GM19372 (cell line): ENCODE measurements at regions not wholly inside any gene's neighbourhood (a gene's known extent, or its start where the extent isn't known, plus 50 kb on each side); places are given as distances from the start of the nearest gene placed in this dataset.
"Not testable (repeated sequence)": the region's sequence is repeated elsewhere in the genome, so short reads cannot be mapped to it uniquely, and the experiment has no call there.

Experiments used
- ATAC-seq: cut with Tn5 transposase; IDR thresholded peaks from one replicate; pipeline ENCODE4 v1.9.1; 2021; ENCODE audit warnings: mild to moderate bottlenecking, low read depth, moderate library complexity; ENCODE audit not compliant: unreplicated experiment

DNA sequence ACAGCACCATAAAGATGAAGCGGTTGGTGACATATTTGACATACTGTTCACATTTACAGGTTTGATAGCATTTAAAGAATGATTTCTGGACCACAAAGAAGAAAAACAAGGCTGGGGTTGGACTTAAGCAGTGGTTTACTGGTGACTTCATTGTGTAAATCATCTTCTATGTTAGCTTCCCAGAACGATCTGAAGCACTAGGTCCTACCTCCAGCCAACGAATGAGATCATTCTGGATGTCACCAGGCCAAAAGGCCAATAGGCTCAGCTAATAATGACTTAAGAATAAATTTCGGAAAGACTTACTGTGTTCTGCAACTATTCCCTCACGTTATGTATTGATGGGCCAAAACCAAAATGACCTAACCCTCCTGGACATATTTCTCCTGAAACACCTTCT lies 675.3 kb upstream of the CCNG1 start:
- ATAC-seq = no peak

DNA sequence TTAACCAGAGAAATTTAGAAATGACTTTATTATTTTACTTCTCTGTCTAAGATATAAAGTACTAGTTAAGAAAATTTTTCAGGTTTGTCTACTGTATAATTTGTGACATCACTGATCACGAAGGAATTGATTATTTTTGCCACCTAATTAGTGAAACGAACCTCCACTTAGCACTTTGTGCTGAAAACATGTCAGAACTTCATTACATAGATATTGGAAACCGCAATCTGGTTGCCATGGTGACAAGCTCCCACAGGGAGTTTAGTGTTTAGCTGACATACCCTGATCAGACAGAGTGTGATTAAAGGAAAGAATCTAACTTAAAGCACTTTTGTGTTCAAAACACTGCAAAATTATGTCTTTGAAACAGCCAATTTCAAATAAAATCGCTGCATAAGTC lies 668.4 kb upstream of the CCNG1 start:
- no peak for ATAC-seq

DNA sequence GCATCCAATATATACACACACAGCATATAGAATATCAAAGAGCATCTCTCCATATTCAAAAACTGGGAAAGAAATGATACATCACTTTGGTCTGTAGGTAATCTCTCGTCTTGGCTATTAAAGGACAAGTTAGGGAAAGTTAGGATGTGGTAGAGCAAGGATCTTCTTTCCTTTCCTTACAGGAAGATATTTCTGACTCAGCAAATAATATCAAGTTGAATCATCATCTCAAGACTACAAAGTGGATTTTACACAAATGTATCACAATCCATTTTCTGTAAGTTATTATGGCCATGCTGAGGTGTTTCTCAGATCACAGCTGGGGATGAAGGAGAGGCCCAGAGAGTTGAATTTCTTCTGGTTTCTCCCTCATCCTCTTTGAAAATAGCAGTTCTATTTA lies 651.7 kb upstream of the CCNG1 start:
- no peak for ATAC-seq

DNA sequence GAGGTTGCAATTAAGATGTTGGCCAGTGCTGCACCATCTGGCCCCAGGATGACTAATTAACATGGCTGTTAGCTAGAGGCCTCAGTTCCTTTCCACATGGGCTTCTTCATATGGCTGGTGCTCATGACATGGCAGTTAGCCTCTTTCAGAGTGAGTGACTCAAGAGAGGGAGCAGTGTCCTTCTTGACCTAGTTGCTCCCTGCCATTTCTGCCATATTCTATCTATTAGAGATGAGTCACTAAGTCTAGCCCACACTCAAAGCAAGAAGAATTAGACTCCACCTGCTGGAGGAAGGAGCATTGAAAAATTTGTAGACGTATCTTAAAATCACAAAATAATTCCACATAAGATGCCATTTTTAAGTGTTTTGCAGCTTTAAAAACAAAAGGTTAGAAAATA lies 651.2 kb upstream of the CCNG1 start:
- ATAC-seq = no peak

DNA sequence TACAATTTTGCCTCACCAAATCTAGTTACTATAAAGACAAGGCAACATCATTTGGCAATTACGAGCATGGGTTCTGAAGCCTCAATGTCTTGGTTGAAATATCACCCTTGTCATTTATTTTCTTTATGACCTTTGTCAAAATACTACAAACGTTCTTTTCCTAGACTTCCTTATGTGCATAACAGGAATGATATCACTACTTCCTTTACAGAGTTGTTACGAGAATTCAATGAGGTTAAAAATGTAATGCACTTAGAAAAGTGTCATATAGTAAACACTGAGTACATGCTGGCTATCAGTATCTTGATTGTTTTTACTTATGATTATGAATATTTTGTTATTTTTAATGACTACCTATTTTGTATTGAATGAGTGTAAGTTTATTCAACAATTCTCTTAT lies 640.9 kb upstream of the CCNG1 start:
- ATAC-seq = no peak

DNA sequence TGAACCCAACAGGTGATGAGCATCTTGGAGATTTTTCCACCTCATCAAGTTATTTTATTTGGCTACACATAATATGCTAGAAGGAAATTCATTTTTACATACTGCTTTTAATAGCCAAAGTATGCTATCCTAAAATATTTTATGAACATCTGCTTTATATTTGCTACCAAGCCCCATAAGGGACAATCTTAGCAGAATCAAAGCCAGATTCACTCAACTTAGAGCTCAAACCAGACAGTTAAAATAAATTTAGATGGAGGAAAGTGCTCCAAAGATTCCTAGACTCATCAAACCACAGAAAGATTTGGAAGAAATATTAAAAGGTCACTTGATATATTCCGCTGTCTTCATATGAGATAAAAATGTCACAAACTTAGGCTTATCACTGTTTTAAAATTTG lies 637.1 kb upstream of the CCNG1 start:
- ATAC-seq = no peak

DNA sequence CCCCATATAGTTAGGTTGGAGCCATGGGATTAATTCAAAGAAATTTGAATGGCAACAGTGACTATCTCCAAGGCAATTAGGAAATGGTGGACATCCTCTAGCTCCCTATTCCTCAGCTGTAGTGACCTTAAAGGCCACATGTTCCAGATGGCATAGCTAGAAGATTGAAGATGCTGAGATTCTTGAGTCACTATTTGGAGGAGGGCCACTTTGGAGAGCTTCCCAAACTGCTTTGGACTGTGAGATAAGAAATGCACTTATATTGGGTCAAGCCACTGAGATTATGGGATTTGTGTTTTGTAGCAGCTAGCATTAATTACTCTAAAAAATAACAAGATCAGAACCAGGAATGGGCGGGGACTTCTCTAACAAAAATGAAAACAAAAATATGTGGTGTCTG lies 636.2 kb upstream of the CCNG1 start:
- no peak for ATAC-seq

DNA sequence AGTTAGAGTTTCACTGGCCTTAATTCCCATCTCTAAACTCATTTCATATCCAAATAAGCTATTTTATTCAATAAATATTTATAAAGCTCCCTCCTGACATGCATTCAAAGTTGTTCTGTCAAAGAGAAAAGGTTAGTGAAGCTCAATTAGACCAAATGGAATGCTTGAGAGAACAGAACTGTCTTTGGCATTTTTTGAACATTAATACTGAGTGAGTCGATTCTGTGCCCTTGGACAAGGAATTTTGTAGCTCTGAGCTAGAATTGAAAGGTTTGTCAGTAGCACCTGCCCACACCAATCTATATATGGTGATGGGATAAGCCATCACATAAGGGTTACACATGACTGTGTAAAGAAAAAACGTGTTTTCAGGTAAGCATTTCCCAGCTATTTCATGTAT lies 631.2 kb upstream of the CCNG1 start:
- no peak for ATAC-seq

DNA sequence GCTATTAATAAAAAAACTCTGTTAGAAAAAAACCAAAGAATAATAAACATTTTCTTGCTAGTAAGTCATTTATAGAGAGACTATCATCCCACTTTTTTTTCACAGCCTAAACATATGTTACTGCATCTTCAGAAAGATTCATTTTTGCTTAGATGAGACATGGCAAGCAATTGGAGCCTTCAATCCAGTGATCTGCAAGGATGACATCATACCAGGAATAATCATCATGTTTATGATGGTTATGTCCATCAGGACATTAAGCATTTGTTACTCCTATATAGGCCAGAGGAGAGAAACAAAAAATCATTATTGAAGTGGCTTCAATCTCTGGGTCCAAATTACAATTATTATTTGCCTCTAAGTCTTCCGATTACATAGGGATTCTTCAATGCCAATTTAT lies 626.3 kb upstream of the CCNG1 start:
- ATAC-seq = no peak

DNA sequence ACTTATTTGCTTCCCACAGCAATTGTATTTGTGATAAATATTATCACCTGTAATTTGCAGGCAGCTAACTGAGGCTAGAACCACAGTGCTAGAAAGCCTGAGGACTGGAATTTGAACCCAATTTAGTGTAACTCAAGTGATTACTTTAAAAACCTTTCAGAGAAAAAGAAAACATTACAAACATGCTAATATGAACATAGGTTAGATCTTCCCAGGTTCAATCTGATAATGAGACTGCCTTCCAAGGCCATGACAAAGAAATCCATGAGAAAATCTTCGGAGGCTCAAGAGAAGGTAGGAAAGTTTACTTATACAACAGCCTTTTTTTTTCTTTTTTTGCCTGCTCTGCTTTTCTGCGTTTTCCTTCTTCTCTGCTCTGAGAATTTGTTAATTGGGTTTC lies 620.6 kb upstream of the CCNG1 start:
- no peak for ATAC-seq

DNA sequence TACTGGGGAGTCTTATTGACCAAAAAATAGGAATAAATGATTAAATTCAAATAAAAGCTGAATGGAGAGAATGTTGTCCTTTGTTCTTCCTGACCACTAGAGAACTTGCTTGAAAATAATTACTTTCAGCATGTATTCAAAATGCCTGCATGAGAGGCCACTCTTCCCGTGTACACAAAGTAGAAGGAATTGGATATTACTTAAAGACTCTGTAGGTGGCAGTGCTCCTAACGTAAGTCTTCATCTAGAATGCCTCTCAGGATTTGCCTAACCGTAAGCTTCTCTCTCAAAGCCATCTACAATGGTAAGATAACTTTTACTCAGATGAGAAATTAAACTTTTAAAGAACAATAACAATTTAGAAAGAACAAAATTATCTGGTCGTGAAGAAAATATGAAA lies 620.0 kb upstream of the CCNG1 start:
- no peak for ATAC-seq

DNA sequence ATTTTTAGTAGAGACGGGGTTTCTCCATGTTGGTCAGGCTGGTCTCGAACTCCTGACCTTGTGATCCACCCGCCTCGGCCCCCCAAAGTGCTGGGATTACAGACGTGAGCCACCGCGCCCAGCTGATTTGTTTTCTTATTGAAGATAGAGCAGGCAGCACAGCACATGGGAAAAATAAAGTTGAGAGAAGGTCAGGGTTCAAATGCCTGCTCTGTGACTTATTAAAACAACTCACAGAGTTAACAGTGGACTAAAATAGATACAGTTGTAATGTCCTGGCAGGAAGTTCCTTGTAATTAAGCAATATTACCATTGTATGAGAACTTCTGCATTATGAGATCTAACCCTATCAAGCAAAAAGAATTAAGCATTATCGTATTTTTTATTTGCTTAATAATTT lies 615.7 kb upstream of the CCNG1 start:
- ATAC-seq = not testable (repeated sequence)

DNA sequence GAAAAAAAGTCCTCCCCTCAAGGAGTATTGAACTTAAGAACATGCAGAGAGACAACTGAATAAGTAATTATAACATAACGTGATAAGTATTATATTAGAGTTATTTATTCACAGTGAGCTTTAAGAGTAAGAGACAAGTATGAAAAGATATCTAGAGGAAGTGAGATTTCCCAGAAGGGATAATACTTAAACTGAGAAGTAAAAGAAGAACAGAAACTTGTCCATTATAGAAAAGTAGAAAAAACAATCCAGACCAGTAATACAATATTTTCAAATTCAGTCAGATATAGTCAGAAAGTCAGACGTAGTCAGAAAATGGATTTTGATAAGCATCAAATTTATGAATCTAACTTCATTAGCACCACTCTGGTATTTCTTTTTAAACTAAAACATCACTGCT lies 613.0 kb upstream of the CCNG1 start:
- no peak for ATAC-seq

DNA sequence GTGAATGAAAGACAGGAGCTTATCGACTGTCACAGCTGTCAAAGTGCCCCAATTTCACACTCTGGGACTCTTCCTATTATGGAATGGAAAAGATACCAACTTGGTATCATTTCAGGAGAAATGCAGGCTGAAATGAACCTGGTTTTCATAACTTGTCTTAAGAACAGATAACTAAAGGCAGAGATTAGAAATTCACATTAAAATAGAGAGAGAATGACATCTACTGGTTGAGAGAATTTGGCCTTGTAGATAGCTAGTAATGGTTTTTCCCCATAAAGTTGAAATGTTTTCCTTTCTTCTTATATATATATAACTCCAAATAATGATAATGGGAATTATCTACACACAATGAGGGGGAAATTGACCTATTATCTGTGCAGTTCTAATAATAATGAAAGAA lies 600.2 kb upstream of the CCNG1 start:
- ATAC-seq = no peak

DNA sequence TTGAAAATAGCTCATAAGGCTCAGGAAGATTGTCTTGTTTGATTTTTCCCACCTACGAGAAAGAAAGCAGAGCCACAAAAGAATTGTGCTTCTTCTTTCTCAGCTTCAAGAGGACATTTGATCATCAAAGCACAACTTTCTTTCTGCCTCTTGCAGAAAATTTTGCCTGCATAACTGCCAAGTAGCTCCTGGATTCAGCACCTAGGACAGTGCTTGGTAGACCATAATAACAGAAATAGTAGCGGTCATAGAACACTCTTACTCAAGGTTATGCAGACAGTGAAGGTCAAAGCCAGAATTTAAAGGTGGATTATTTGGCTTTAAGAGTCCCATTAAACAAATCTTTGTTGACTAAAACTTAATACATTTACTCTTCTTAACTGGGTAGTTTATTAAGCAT lies 594.7 kb upstream of the CCNG1 start:
- no peak for ATAC-seq

DNA sequence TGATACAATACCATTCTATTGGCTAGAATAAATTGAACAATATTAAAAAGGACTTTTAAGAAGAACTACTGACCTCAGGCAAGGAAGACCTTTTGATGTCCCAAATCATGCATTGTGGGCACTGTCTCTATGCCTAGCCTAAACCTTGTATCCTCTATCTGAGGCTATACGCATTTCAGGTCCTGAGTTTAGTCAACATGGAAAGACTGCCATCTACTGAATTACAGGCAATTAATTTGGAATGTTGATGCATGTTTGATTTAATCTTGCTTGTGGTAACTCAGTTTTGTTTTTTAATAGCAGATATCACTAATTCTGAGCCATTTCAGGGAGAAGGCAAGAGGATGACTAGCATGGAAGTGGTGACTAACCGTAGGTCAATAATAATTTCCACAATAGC lies 585.3 kb upstream of the CCNG1 start:
- ATAC-seq = no peak

DNA sequence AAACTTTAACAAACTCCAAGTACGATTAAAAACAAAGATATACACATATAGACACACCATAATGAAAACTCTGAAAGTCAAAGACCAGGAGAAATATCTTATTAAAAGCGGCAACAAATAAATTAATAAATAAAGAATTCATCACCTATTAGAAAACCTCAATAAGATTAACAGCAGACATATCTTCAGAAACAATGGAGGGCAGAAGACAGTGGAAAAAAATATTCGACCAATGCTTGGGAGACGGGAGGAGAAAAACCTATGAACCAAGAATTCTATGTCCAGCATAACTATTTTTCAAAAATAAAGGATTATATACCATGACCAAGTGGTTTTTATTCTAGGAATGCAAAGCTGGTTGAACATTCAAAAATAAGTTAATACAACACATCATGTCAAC lies 578.6 kb upstream of the CCNG1 start:
- no peak for ATAC-seq

DNA sequence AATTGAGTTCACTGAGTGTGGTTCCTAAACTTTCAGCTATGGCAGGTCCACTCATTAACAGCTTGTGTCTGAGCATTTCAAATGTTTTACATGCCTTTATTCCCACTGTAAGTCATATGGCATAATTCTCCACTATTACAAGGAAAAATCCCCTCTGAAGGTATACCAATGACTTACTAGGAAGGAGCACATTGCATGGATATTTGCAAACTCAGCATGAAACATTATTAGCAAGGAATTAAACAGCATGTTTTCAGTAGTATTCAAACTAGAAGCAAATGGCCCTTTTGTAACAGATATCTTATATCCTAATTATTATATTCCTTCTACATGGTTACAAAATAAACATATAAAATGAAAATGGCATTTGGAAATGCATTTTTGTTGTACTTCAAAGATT lies 566.4 kb upstream of the CCNG1 start:
- no peak for ATAC-seq

DNA sequence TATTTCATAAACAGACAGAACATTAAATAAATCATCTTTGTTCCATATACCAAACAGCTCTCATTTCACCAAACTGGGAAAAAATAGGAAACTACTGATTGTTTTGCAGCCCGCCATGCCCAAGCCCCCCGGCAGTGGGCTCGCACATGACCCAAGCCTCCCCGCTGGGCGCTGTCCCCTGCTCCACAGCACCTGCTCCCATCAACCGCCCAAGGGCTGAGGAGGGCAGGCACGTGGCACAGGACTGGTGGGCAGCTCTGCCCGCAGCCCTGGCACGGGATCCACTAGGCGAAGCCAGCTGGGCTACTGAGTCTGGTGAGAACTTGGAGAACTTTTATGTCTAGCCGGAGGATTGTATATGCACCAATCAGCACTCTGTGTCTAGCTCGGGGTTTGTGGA lies 554.8 kb upstream of the CCNG1 start:
- no peak for ATAC-seq

DNA sequence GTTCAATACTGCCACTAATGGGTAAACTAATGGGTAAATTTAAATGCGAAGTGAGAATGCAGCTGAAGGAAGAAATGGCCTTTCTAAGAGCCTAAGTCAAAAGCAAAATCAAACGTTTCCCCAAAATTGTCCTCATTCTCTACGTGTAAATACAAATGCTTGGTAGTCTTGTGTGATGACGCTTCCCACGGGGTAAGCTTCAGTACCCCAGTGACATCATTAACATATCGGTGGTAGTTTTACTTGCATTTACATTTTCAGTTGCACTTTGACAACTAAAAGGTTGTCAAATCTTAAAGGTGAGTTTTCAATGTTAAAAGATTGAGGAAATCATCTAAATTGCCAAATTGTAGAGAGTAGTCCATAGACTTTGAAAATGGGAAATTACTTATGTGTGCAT lies 550.7 kb upstream of the CCNG1 start:
- ATAC-seq = no peak

DNA sequence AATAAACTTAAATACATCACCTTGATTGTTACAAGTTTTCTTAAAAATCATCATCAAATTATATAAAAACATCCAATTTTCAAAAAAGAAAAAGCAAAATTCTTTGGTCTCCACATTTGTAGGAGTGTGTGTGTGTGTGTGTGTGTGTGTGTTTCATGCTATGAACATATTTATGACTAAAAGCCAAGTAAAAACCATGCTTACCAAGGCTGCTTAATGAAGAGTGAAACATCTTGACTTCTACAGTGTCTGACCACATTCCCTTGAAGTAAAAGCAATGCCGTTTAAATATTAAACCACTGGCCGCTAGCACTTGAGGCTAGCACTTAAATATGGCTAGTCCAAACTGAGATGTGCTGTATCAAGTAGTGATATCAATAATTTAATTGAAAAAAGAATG lies 549.1 kb upstream of the CCNG1 start:
- ATAC-seq = no peak

DNA sequence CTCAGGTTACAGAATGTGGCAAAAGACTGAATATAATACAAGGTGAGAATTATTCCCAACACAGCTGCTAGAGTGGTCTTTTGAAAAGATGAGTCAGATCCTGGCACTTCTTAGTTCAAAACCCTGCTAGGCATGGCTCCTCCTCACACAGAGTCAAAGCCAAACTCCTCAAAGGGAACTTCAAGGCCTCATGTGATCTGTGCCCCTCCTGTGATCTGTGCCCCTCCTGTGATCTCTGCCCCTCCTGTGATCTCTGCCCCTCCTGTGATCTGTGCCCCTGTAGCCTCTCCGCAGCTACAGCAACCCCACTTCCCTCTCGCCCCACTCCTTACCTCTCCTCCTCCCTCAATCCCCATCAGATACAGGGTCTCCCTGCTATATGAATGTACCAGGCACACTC lies 525.5 kb upstream of the CCNG1 start:
- no peak for ATAC-seq

DNA sequence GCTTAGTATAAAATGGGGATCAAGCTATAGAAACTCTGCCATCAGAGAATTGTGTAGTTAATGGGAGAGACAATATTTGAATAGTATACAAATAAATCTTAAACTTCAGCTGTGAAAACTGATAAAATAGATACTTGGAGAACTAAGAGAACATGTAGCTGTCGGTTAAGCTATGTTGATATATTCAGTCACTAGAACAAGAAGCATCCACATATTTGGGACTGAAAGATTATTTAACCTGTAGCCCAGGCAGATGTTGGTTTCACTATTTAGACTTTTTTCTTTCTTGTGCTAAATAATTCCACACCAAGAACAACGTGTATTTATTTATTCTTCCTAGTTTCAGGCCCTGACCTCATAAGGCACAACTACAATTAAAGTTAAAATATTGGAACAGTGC lies 521.0 kb upstream of the CCNG1 start:
- ATAC-seq = no peak

DNA sequence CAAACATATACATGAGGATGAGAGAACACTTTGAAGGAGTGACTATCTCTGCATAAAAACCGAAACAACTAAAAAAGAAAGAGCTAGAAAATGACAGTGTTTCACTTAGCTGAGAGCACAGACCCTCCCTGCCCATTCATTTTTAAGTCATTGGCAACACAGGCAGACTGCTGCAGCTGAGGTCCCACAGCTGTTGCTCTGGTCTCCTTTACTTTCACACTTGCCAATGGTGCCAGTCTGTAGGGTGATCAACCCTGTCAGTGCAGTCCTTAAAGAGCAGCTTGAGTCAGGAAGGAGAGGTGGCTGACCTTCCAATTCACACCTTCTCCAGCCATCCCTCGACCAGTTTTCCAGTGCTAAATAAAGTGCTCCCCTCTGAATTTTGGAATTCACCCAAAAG lies 508.3 kb upstream of the CCNG1 start:
- no peak for ATAC-seq
